ENCODE measurements at regions not wholly inside any gene's neighbourhood (a gene's known extent, or its start where the extent isn't known, plus 50 kb on each side); places are given as distances from the start of the nearest gene placed in this dataset.

DNA sequence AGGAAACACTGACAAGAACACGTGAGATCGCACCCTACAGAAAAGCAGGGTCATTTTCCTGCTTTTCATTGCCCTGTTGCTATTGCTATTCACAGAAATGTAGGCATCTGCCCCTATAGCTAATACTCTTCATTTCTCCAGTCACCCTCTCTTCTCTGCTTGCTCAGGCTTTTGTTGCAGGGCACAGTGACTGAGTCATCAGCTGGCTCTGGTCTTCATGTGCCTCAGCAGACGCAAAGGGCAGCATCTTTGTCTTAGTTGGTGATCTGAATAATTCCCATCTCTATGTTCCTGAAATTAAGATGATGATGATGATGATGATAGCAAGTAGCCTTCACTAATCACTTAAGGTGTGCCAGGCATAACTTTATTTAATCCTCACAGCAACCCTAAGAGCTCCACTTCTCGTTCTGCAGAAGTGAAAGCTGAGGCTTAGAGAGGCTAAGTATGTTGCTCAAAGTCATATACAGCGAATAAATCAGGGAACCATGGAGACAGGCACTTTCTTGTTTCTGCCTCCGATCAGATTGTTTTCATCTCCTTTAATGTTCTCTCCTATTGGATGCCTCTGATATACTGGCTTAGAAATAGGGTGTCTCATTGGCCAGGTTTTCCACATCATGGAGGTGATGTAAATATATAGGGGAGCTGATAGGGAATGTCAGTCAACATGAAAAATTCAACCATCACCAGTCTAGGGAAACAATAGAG is 133.0 kb upstream of the STK32A start:
- TF ChIP-seq, protein P1, sequence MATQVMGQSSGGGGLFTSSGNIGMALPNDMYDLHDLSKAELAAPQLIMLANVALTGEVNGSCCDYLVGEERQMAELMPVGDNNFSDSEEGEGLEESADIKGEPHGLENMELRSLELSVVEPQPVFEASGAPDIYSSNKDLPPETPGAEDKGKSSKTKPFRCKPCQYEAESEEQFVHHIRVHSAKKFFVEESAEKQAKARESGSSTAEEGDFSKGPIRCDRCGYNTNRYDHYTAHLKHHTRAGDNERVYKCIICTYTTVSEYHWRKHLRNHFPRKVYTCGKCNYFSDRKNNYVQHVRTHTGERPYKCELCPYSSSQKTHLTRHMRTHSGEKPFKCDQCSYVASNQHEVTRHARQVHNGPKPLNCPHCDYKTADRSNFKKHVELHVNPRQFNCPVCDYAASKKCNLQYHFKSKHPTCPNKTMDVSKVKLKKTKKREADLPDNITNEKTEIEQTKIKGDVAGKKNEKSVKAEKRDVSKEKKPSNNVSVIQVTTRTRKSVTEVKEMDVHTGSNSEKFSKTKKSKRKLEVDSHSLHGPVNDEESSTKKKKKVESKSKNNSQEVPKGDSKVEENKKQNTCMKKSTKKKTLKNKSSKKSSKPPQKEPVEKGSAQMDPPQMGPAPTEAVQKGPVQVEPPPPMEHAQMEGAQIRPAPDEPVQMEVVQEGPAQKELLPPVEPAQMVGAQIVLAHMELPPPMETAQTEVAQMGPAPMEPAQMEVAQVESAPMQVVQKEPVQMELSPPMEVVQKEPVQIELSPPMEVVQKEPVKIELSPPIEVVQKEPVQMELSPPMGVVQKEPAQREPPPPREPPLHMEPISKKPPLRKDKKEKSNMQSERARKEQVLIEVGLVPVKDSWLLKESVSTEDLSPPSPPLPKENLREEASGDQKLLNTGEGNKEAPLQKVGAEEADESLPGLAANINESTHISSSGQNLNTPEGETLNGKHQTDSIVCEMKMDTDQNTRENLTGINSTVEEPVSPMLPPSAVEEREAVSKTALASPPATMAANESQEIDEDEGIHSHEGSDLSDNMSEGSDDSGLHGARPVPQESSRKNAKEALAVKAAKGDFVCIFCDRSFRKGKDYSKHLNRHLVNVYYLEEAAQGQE (IDR thresholded peaks at IDR 0.05; ENCODE audit: insufficient read depth in 1 of 2, low read depth in 2 of 2, low read length in 2 of 2) = no peak
- no peak for TF ChIP-seq TAF1 (IDR thresholded peaks at IDR 0.05; ENCODE audit: borderline replicate concordance, insufficient read depth, low read length)
- no peak for TF ChIP-seq FOXP2 (optimal IDR thresholded peaks at IDR 0.05; ENCODE audit: borderline replicate concordance, extremely low read depth, extremely low read length, insufficient read depth)
- TF ChIP-seq SIN3A (IDR thresholded peaks at IDR 0.05; ENCODE audit: borderline replicate concordance, insufficient read depth, low read length) = no peak
- no peak for TF ChIP-seq POLR2AphosphoS5 (IDR thresholded peaks at IDR 0.05; ENCODE audit: low read depth, low read length)

DNA sequence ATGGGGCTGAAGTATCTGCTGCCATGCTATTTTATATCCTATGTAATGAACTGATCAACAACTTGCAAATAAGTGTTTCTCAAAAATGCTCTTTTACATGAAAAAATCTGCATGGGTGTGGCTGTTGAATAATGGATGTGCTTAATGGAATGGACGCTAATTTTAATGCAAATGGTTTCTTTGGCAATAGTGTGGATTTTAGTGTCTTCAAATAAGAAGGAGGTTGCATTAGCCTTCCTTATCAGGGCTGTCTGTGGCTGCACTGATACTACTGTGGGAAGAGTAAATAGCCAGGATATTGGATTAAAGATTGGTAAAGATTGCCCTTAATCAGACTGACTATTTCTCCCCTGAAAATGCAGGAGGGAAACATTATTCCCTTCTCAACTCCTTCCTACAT is 121.9 kb upstream of the STK32A start:
- no peak for TF ChIP-seq TAF1 (IDR thresholded peaks at IDR 0.05; ENCODE audit: borderline replicate concordance, insufficient read depth, low read length)
- no peak for TF ChIP-seq SIN3A (IDR thresholded peaks at IDR 0.05; ENCODE audit: borderline replicate concordance, insufficient read depth, low read length)
- TF ChIP-seq FOXP2 (optimal IDR thresholded peaks at IDR 0.05; ENCODE audit: borderline replicate concordance, extremely low read depth, extremely low read length, insufficient read depth) = no peak
- TF ChIP-seq, protein P1 (IDR thresholded peaks at IDR 0.05; ENCODE audit: insufficient read depth in 1 of 2, low read depth in 2 of 2, low read length in 2 of 2) = no peak
- no peak for TF ChIP-seq POLR2AphosphoS5 (IDR thresholded peaks at IDR 0.05; ENCODE audit: low read depth, low read length)

DNA sequence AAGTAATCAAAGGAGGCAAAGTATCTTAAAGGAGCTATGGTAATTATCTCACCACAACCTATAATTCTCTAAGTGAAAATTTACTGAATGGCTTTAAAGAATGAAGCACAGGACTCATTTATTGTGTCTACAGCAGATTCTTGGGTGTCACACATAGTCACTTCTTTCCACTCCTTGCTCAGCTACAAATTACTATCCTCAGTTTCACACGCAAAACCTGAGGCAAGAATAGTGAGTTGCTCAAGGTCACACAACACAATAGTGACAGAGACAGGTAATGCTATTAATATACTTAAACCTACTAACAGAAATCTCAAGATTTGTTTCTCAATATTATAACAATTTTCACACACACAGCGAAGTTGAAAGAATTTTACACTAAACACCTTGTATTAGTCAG is 120.9 kb upstream of the STK32A start:
- TF ChIP-seq SIN3A (IDR thresholded peaks at IDR 0.05; ENCODE audit: borderline replicate concordance, insufficient read depth, low read length) = no peak
- TF ChIP-seq TAF1 (IDR thresholded peaks at IDR 0.05; ENCODE audit: borderline replicate concordance, insufficient read depth, low read length) = no peak
- no peak for TF ChIP-seq POLR2AphosphoS5 (IDR thresholded peaks at IDR 0.05; ENCODE audit: low read depth, low read length)
- TF ChIP-seq, protein P1 (IDR thresholded peaks at IDR 0.05; ENCODE audit: insufficient read depth in 1 of 2, low read depth in 2 of 2, low read length in 2 of 2) = no peak
- TF ChIP-seq FOXP2 (optimal IDR thresholded peaks at IDR 0.05; ENCODE audit: borderline replicate concordance, extremely low read depth, extremely low read length, insufficient read depth) = no peak

DNA sequence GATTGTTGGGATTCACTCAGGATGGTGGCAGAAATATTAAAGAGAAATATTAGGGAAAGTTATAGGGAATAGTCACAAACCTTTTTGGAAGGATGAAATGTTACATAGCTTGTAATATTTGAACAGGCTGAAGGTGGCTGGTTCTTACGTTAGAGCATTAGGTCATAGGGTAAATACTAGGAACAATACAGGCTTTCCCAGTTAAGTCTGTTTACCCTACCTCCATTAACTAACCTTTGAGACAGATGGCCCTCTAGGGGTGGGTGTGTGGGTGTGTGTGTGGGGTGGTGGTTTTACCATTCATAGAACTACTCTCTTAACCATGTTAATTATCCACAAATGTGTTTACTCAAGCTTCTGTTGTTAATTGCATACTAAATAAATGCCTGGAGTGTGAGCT is 94.3 kb upstream of the STK32A start:
- TF ChIP-seq, protein P1 (IDR thresholded peaks at IDR 0.05; ENCODE audit: insufficient read depth in 1 of 2, low read depth in 2 of 2, low read length in 2 of 2) = no peak
- TF ChIP-seq SIN3A (IDR thresholded peaks at IDR 0.05; ENCODE audit: borderline replicate concordance, insufficient read depth, low read length) (no peak), POLR2AphosphoS5 (IDR thresholded peaks at IDR 0.05; ENCODE audit: low read depth, low read length) (no peak), FOXP2 (optimal IDR thresholded peaks at IDR 0.05; ENCODE audit: borderline replicate concordance, extremely low read depth, extremely low read length, insufficient read depth) (no peak), TAF1 (IDR thresholded peaks at IDR 0.05; ENCODE audit: borderline replicate concordance, insufficient read depth, low read length) (no peak)

All from PFSK-1 (cell line).